Kidney (tissue), 13 donors: ENCODE measurements at regions not wholly inside any gene's neighbourhood (a gene's known extent, or its start where the extent isn't known, plus 50 kb on each side); places are given as distances from the start of the nearest gene placed in this dataset.
"Not testable (repeated sequence)": the region's sequence is repeated elsewhere in the genome, so short reads cannot be mapped to it uniquely, and the experiment has no call there.

ENCODE experiments used
- DNase-seq, 5 donors: peaks; one replicate each; pipeline ENCODE4 v3.0.0-alpha.2; 2013 to 2020
- FAIRE-seq: peaks from 2 replicates; lab custom pipeline; 2012; peaks lifted over from hg19 to GRCh38; lab: Jason Lieb, UNC
- H3K27ac ChIP-seq, 2 donors: one replicate each; pipeline ENCODE4 v1.7.0; 2013; ENCODE audit warnings: low read depth in 2 of 2, low read length in 2 of 2, inconsistent platforms in 1 of 2
- H3K27me3 ChIP-seq: one replicate; pipeline ENCODE4 v1.7.1; 2013; ENCODE audit warnings: low read length, inconsistent platforms; ENCODE audit not compliant: control insufficient read depth, insufficient read depth
- H3K36me3 ChIP-seq, 3 donors: one replicate each; pipeline versions ENCODE4 v1.7.0 to v1.7.1; 2013; ENCODE audit warnings: low read length in 3 of 3, control low read depth in 1 of 3, inconsistent platforms in 1 of 3; ENCODE audit not compliant: insufficient read depth in 3 of 3, control insufficient read depth in 2 of 3
- H3K4me1 ChIP-seq, 3 donors: one replicate each; pipeline versions ENCODE4 v1.7.0 to v1.7.1; 2013; ENCODE audit warnings: low read length in 3 of 3, inconsistent platforms in 1 of 3, low read depth in 1 of 3; ENCODE audit not compliant: control insufficient read depth in 2 of 3, insufficient read depth in 2 of 3
- H3K4me3 ChIP-seq, 3 donors: one replicate each; pipeline versions ENCODE4 v1.7.0 to v1.8.1; 2013; ENCODE audit warnings: low read length in 3 of 3, control low read depth in 1 of 3, inconsistent platforms in 1 of 3
- H3K9ac ChIP-seq, 3 donors: one replicate each; pipeline versions ENCODE4 v1.7.0 to v1.7.1; 2013; ENCODE audit warnings: low read length in 3 of 3, control low read depth in 1 of 3, inconsistent platforms in 1 of 3
- H3K9me3 ChIP-seq, 3 donors: one replicate each; pipeline versions ENCODE4 v1.7.0 to v1.7.1; 2013; ENCODE audit warnings: low read length in 3 of 3, control low read depth in 1 of 3, inconsistent platforms in 1 of 3; ENCODE audit not compliant: control insufficient read depth in 2 of 3, insufficient read depth in 1 of 3
- CTCF ChIP-seq: IDR thresholded peaks from 3 replicates; pipeline ENCODE4 v1.5.1; 2012; ENCODE audit warnings: mild to moderate bottlenecking, moderate library complexity, borderline replicate concordance; ENCODE audit not compliant: insufficient read depth; ENCODE audit errors: extremely low read depth
- intact Hi-C: fragments of 100-400 bp; cut with DNase I; formaldehyde crosslinking; loops from one replicate; pipeline ENCODE4 v1.11.1; 2022
- donor health status: control.
- donor health status: control.
- donor health status: control.
- donor health status: control.
- donor health status: control.
- donor health status: DM: yes; HTN: yes; CAD: no.
- donor health status: Normal renal cell carcinoma (clear cell type).

DNA sequence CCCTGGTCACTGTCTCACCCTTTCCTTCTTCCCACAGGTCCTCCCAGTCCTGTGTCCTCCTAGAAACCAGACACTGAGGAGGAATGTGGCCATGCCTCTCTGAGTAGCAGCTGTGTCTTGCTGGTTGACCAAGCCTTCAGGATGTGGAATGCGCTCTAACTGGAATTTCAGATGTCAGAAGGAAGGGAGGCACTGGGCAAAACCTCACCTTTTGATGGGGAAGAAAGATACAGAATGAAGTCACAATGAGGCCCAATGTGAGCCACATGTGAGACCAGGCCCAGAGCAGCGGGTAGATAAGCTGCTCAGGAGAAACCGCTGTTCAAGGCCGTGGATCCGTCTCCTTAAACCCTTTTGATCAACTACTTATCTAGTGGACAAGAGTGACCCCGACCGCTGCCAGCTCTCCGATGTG, 54.8 kb upstream of the ECHDC3 start:
- H3K9me3 ChIP-seq = no peaks in the 10 kb centered on the region
- no peaks in the 10 kb centered on the region for H3K36me3 ChIP-seq
- no peak overlapping the region for H3K9ac ChIP-seq
- no peaks in the 10 kb centered on the region for H3K27me3 ChIP-seq
- FAIRE-seq (no peak), DNase-seq (peak in 3 of 5 donors; percentile 70 to 89 (median 89))
- no peaks in the 10 kb centered on the region for H3K4me1 ChIP-seq
- no peak overlapping the region for H3K27ac ChIP-seq
- H3K4me3 ChIP-seq = no peak overlapping the region
- intact Hi-C loops = no loop called here
- TF ChIP-seq CTCF = no peak

- no peaks in the 10 kb centered on the region for H3K27me3 ChIP-seq
- no peaks in the 10 kb centered on the region for H3K4me1 ChIP-seq
- TF ChIP-seq CTCF = no peak
- intact Hi-C loops = no loop called here
- FAIRE-seq (no peak), DNase-seq (peak in 4 of 5 donors; percentile 55 to 87 (median 72))
- H3K9me3 ChIP-seq = no peaks in the 10 kb centered on the region
- no peaks in the 10 kb centered on the region for H3K36me3 ChIP-seq
- no peak overlapping the region for H3K9ac ChIP-seq
- H3K27ac ChIP-seq = no peak overlapping the region
- no peak overlapping the region for H3K4me3 ChIP-seq
These were observed 56.4 kb upstream of the ECHDC3 start for GRCh38 chr10:11685787-11686218.

GRCh38 chr10:11684717-11685645, 57.2 kb upstream of the ECHDC3 start:
- no peak for TF ChIP-seq CTCF
- Histone ChIP-seq H3K4me3 (peak overlapping the region in 1 of 3 donors; percentile 24), H3K27me3 (no peaks in the 10 kb centered on the region), H3K36me3 (no peaks in the 10 kb centered on the region), H3K27ac (no peak overlapping the region), H3K9me3 (no peaks in the 10 kb centered on the region), H3K9ac (no peak overlapping the region), H3K4me1 (no peaks in the 10 kb centered on the region)
- FAIRE-seq = no peak
- peak in 3 of 5 donors; percentile 31 to 92 (median 42) for DNase-seq
- intact Hi-C loops = no loop called here

DNA sequence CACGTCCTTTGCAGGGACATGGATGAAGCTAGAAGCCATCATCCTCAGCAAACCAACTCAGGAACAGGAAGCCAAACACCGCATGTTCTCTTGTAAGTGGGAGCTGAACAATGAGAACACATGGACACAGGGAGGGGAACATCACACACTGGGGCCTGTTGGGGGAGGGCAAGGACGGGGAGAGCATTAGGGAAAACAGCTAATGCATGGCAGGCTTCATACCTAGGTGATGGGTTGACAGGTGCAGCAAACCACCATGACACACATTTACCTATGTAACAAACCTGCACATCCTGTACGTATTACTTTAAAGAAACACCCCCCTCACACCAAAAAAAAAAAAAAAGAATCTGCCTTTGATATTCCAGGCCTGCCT, 57.9 kb upstream of the ECHDC3 start:
- H3K9me3 ChIP-seq, FAIRE-seq, H3K27ac ChIP-seq, H3K4me1 ChIP-seq, H3K4me3 ChIP-seq, DNase-seq, H3K27me3 ChIP-seq, H3K36me3 ChIP-seq, intact Hi-C loops, H3K9ac ChIP-seq: not testable (repeated sequence)
